GM23338 (cell line): ENCODE measurements at regions not wholly inside any gene's neighbourhood (a gene's known extent, or its start where the extent isn't known, plus 50 kb on each side); places are given as distances from the start of the nearest gene placed in this dataset.

ENCODE experiments used
- ATAC-seq: fragments of 200-7000 bp; cut with Tn5 transposase; 3 replicates; pipeline ENCODE4 v1.9.1; 2020
- DNase-seq: peaks from one replicate; pipeline ENCODE4 v3.0.0-alpha.2; 2015; ENCODE audit warnings: low spot score
- H2AFZ ChIP-seq: fragments of 200-600 bp; sonication (generic); 2 replicates; pipeline ENCODE4 v1.8.0; 2016; ENCODE audit warnings: antibody characterized with exemption, mild to moderate bottlenecking, moderate library complexity
- H3F3A ChIP-seq: fragments of 200-600 bp; sonication (generic); replicated peaks from 2 replicates; pipeline ENCODE4 v1.8.0; 2017; ENCODE audit warnings: antibody characterized with exemption, mixed run types, low read depth
- H3K27ac ChIP-seq: fragments of 200-600 bp; sonication (generic); 2 replicates; pipeline ENCODE4 v1.6.1; 2016; ENCODE audit warnings: low read depth
- H3K27me3 ChIP-seq: fragments of 200-600 bp; sonication (generic); 2 replicates; pipeline ENCODE4 v1.8.0; 2016; ENCODE audit warnings: mild to moderate bottlenecking, mixed run types, moderate library complexity; ENCODE audit not compliant: insufficient read depth
- H3K36me3 ChIP-seq: fragments of 200-600 bp; sonication (generic); 2 replicates; pipeline ENCODE4 v1.8.0; 2016; ENCODE audit warnings: mild to moderate bottlenecking; ENCODE audit not compliant: insufficient read depth
- H3K4me1 ChIP-seq: fragments of 200-600 bp; sonication (generic); 2 replicates; pipeline ENCODE4 v1.8.0; 2016; ENCODE audit warnings: mild to moderate bottlenecking, moderate library complexity; ENCODE audit not compliant: insufficient read depth
- H3K4me2 ChIP-seq: fragments of 200-600 bp; sonication (generic); 2 replicates; pipeline ENCODE4 v1.7.1; 2017; ENCODE audit warnings: mixed run types
- H3K4me3 ChIP-seq: fragments of 200-600 bp; sonication (generic); 2 replicates; pipeline ENCODE4 v1.6.1; 2016; ENCODE audit warnings: mixed run types
- H3K79me2 ChIP-seq: fragments of 200-600 bp; sonication (generic); replicated peaks from 2 replicates; pipeline ENCODE4 v1.8.0; 2017; ENCODE audit warnings: mild to moderate bottlenecking; ENCODE audit not compliant: insufficient read depth
- H3K9me2 ChIP-seq: fragments of 200-600 bp; sonication (generic); 2 replicates; pipeline ENCODE4 v1.8.0; 2017; ENCODE audit not compliant: insufficient read depth
- H4K20me1 ChIP-seq: fragments of 200-600 bp; sonication (generic); replicated peaks from 2 replicates; pipeline ENCODE4 v1.8.0; 2017; ENCODE audit warnings: mild to moderate bottlenecking; ENCODE audit not compliant: insufficient read depth
- H3K27ac Mint-ChIP-seq: 2 replicates; pipeline ENCODE4 v1.8.0; 2020; ENCODE audit warnings: inconsistent platforms, mild to moderate bottlenecking, moderate library complexity, mixed read lengths
- H3K27me3 Mint-ChIP-seq: 3 replicates; pipeline ENCODE4 v1.8.0; 2022; ENCODE audit warnings: low read depth, mild to moderate bottlenecking, moderate library complexity, mixed read lengths, inconsistent platforms; ENCODE audit not compliant: insufficient read depth, poor library complexity
- H3K36me3 Mint-ChIP-seq: 3 replicates; pipeline ENCODE4 v1.8.0; 2021; ENCODE audit warnings: low read depth, mild to moderate bottlenecking, inconsistent platforms, moderate library complexity, mixed read lengths
- H3K4me1 Mint-ChIP-seq: 3 replicates; pipeline ENCODE4 v1.8.0; 2020; ENCODE audit warnings: mild to moderate bottlenecking, inconsistent platforms, mixed read lengths
- H3K4me3 Mint-ChIP-seq: 3 replicates; pipeline ENCODE4 v1.8.0; 2021; ENCODE audit warnings: moderate library complexity, mild to moderate bottlenecking, inconsistent platforms, mixed read lengths
- H3K9me3 Mint-ChIP-seq: 3 replicates; pipeline ENCODE4 v1.8.0; 2020; ENCODE audit warnings: moderate library complexity, mild to moderate bottlenecking, inconsistent platforms, mixed read lengths
- CREB1 ChIP-seq: fragments of 250-450 bp; sonication (Bioruptor Pico); IDR thresholded peaks from 2 replicates; pipeline ENCODE4 v1.5.0; 2020; ENCODE audit warnings: low read depth, mild to moderate bottlenecking, moderate library complexity
- CTCF ChIP-seq, 2 experiments: fragments of 200-600 bp in 1 of 2; sonication (generic) in 1 of 2; conservative IDR thresholded peaks; 2 replicates each; pipeline versions ENCODE4 v1.5.1 to v1.6.1; 2016 to 2017; ENCODE audit warnings: antibody characterized with exemption in 2 of 2, low read depth in 2 of 2, mild to moderate bottlenecking in 2 of 2, moderate library complexity in 1 of 2
- EZH2phosphoT487 ChIP-seq: fragments of 200-600 bp; sonication (generic); IDR thresholded peaks from one replicate; pipeline ENCODE4 v1.8.1; 2018; ENCODE audit warnings: antibody characterized with exemption; ENCODE audit not compliant: unreplicated experiment
- JUNB ChIP-seq: IDR thresholded peaks from one replicate; pipeline ENCODE4 v1.6.1; 2016; ENCODE audit warnings: antibody characterized with exemption; ENCODE audit not compliant: unreplicated experiment
- NANOG ChIP-seq: IDR thresholded peaks from 2 replicates; pipeline ENCODE4 v1.6.1; 2016; ENCODE audit warnings: antibody characterized with exemption, borderline replicate concordance
- POLR2AphosphoS5 ChIP-seq: IDR thresholded peaks from 2 replicates; pipeline ENCODE4 v1.6.1; 2016; ENCODE audit warnings: antibody characterized with exemption, low read depth
- STAT1 ChIP-seq: IDR thresholded peaks from one replicate; pipeline ENCODE4 v1.6.1; 2016; ENCODE audit warnings: antibody characterized with exemption; ENCODE audit not compliant: unreplicated experiment
- ZNF114 ChIP-seq: fragments of 250-450 bp; sonication (Bioruptor Pico); IDR thresholded peaks from 2 replicates; pipeline ENCODE4 v1.5.0; 2020; ENCODE audit warnings: mild to moderate bottlenecking, moderate library complexity
- ZNF331 ChIP-seq: fragments of 250-450 bp; sonication (Bioruptor Pico); IDR thresholded peaks from 2 replicates; pipeline ENCODE4 v1.5.0; 2020; ENCODE audit warnings: low read depth, mild to moderate bottlenecking, moderate library complexity
- TF ChIP-seq, protein P1 (sequence below): IDR thresholded peaks from 2 replicates; pipeline ENCODE4 v1.6.1; 2016; ENCODE audit warnings: antibody characterized with exemption

DNA sequence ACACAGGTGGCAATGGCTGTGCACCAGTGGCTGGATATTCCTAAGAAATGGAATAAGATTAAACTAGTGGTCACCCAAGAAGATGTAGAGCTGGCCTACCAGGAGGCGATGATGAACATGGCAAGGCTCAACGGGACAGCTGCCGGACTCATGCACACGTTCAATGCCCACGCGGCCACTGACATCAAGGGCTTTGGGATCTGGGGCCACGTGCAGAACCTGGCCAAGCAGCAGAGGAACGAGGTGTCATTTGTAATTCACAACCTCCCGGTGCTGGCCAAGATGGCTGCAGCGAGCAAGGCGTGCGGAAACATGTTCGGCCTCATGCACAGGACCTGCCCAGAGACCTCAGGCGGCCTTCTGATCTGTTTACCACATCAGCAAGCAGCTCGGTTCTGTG lies 190.8 kb downstream of the FTCDNL1 start:
- H3K27ac ChIP-seq: no peak overlapping the region
- H3K9me2 ChIP-seq: no peaks in the 10 kb centered on the region
- H3K4me3 ChIP-seq: no peak overlapping the region
- peaks cover 13% of the 10 kb centered on the region; the same call in 1 of the 2 replicates for H3K27me3 ChIP-seq
- H4K20me1 ChIP-seq: no peaks in the 10 kb centered on the region
- no peaks in the 10 kb centered on the region for H3F3A ChIP-seq
- Mint-ChIP-seq H3K27ac (no peak overlapping the region), H3K36me3 (no peaks in the 10 kb centered on the region), H3K9me3 (peaks cover 1% of the 10 kb centered on the region; the same call in 1 of the 3 replicates), H3K27me3 (peaks cover 7% of the 10 kb centered on the region), H3K4me3 (no peak overlapping the region), H3K4me1 (peaks cover 2% of the 10 kb centered on the region; the same call in 2 of the 3 replicates)
- H3K4me1 ChIP-seq: peaks cover 5% of the 10 kb centered on the region; the same call in 1 of the 2 replicates
- TF ChIP-seq CREB1 (CRISPR knock-in tag) (no peak), POLR2AphosphoS5 (no peak), CTCF (conservative IDR thresholded peaks at IDR 0.05; ENCODE audit: low read depth in 2 of 2) (no peak), ZNF331 (CRISPR knock-in tag) (no peak), EZH2phosphoT487 (no peak), STAT1 (no peak), NANOG (no peak), ZNF114 (no peak), JUNB (no peak)
- TF ChIP-seq, protein P1, sequence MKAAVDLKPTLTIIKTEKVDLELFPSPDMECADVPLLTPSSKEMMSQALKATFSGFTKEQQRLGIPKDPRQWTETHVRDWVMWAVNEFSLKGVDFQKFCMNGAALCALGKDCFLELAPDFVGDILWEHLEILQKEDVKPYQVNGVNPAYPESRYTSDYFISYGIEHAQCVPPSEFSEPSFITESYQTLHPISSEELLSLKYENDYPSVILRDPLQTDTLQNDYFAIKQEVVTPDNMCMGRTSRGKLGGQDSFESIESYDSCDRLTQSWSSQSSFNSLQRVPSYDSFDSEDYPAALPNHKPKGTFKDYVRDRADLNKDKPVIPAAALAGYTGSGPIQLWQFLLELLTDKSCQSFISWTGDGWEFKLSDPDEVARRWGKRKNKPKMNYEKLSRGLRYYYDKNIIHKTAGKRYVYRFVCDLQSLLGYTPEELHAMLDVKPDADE: no peak
- DNase-seq: no peak
- no peak overlapping the region for H2AFZ ChIP-seq
- ATAC-seq: no peak
- no peaks in the 10 kb centered on the region for H3K36me3 ChIP-seq
- no peak overlapping the region for H3K4me2 ChIP-seq
- H3K79me2 ChIP-seq: no peaks in the 10 kb centered on the region

DNA sequence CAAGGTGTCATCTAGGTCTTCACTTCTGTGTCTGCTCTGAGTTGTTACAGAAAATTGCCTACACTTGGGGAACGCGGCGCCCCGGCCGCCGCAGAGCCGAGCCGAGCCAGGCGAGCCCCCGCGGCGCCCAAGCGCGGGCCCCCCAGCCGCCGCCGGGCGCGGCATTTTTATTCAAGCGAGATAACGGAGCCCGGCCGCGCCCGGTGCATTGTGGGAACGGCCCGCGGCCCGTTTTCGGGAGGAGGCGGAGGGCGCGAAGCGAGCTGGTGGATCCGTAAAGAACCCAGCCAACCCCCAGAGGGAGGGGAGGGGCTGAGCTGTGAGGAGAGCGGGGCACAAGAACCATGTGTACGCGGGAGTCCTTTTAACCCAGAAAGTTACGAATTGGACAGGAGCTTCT lies 191.8 kb downstream of the FTCDNL1 start:
- DNase-seq (peak; percentile 92), ATAC-seq (peak; percentile 99)
- Histone ChIP-seq H3K36me3 (no peaks in the 10 kb centered on the region), H3K27me3 (peaks cover 13% of the 10 kb centered on the region; the same call in 1 of the 2 replicates), H3K4me1 (peaks cover 5% of the 10 kb centered on the region; the same call in 1 of the 2 replicates), H3F3A (no peaks in the 10 kb centered on the region), H3K4me3 (peak overlapping the region; percentile 48), H3K79me2 (no peaks in the 10 kb centered on the region), H3K27ac (no peak overlapping the region), H3K4me2 (peak overlapping the region; percentile 75), H3K9me2 (no peaks in the 10 kb centered on the region), H4K20me1 (no peaks in the 10 kb centered on the region), H2AFZ (no peak overlapping the region)
- Mint-ChIP-seq H3K4me3 (peak overlapping the region; percentile 40; the same call in 1 of the 3 replicates), H3K36me3 (no peaks in the 10 kb centered on the region), H3K9me3 (peaks cover 9% of the 10 kb centered on the region; the same call in 2 of the 3 replicates), H3K4me1 (peaks cover 2% of the 10 kb centered on the region; the same call in 2 of the 3 replicates), H3K27me3 (peaks cover 7% of the 10 kb centered on the region), H3K27ac (no peak overlapping the region)
- TF ChIP-seq CTCF (conservative IDR thresholded peaks at IDR 0.05; ENCODE audit: low read depth in 2 of 2) (no peak), CREB1 (CRISPR knock-in tag) (no peak), STAT1 (no peak)
- TF ChIP-seq, protein P1: no peak
